H1 (cell line): ENCODE measurements at regions not wholly inside any gene's neighbourhood (a gene's known extent, or its start where the extent isn't known, plus 50 kb on each side); places are given as distances from the start of the nearest gene placed in this dataset.

Experiments used
- CTCF ChIA-PET: fragments of 300-600 bp; sonication (Branson Sonifier 250); formaldehyde crosslinking; loops from one replicate; lab custom pipeline; 2021; ENCODE audit not compliant: partially characterized antibody; lab: Charles Lee
- POLR2A ChIA-PET: fragments of 300-600 bp; sonication (Branson Sonifier 250); formaldehyde crosslinking; loops from one replicate; lab custom pipeline; 2021; ENCODE audit warnings: inconsistent platforms; ENCODE audit not compliant: partially characterized antibody; lab: Charles Lee
- DNase-seq, 2 experiments: peaks; one replicate each; pipeline versions ENCODE4 v3.0.0 to v3.0.0-alpha.2; 2010 to 2022; ENCODE audit warnings: low spot score in 2 of 2, low read depth in 1 of 2, mixed read lengths in 1 of 2
- FAIRE-seq: peaks from 2 replicates; lab custom pipeline; 2011; peaks lifted over from hg19 to GRCh38; lab: Jason Lieb, UNC
- H2AFZ ChIP-seq: 2 replicates; pipeline ENCODE4 v1.8.1; 2012; ENCODE audit warnings: low read length, inconsistent platforms
- H2AK5ac ChIP-seq: 2 replicates; pipeline ENCODE4 v1.6.1; 2013; ENCODE audit warnings: low read depth, low read length
- H2BK120ac ChIP-seq: replicated peaks from 2 replicates; pipeline ENCODE3; 2013; ENCODE audit warnings: low read depth, low read length, inconsistent platforms
- H2BK12ac ChIP-seq: 2 replicates; pipeline ENCODE4 v1.6.1; 2013; ENCODE audit warnings: low read depth, low read length
- H2BK15ac ChIP-seq: 2 replicates; pipeline ENCODE4 v1.6.1; 2013; ENCODE audit warnings: low read length
- H2BK20ac ChIP-seq: 2 replicates; pipeline ENCODE4 v1.6.1; 2013; ENCODE audit warnings: low read length
- H2BK5ac ChIP-seq: 2 replicates; pipeline ENCODE4 v1.6.1; 2013; ENCODE audit warnings: low read depth, low read length
- H3K14ac ChIP-seq: 2 replicates; pipeline ENCODE4 v1.6.1; 2013; ENCODE audit warnings: inconsistent platforms; ENCODE audit not compliant: insufficient read length
- H3K18ac ChIP-seq: 2 replicates; pipeline ENCODE4 v1.6.1; 2013; ENCODE audit warnings: low read length; ENCODE audit errors: extremely low read depth
- H3K23ac ChIP-seq: 2 replicates; pipeline ENCODE4 v1.6.1; 2013; ENCODE audit warnings: inconsistent platforms; ENCODE audit not compliant: insufficient read length
- H3K23me2 ChIP-seq: 2 replicates; pipeline ENCODE4 v1.6.1; 2013; ENCODE audit warnings: low read depth, low read length
- H3K27ac ChIP-seq: 2 replicates; pipeline ENCODE4 v1.6.1; 2011; ENCODE audit warnings: low read depth, low read length, inconsistent platforms
- H3K27me3 ChIP-seq, 4 experiments: replicated peaks in 1 of 4; 1 replicate in 1 of 4; 2 replicates in 3 of 4; pipeline versions ENCODE4 v1.6.1 to v1.8.1; 2011 to 2013; ENCODE audit warnings: low read length in 3 of 4, mild to moderate bottlenecking in 3 of 4, inconsistent platforms in 2 of 4, mixed read lengths in 2 of 4, moderate library complexity in 1 of 4; ENCODE audit not compliant: control insufficient read depth in 3 of 4, insufficient read depth in 3 of 4; ENCODE audit errors: extremely low read depth in 1 of 4
- H3K36me3 ChIP-seq, 4 experiments: 2 replicates each; pipeline versions ENCODE4 v1.6.1 to v1.8.1; 2011 to 2013; ENCODE audit warnings: mild to moderate bottlenecking in 4 of 4, low read length in 3 of 4, moderate library complexity in 2 of 4, control low read depth in 1 of 4, inconsistent platforms in 1 of 4; ENCODE audit not compliant: insufficient read depth in 4 of 4, control insufficient read depth in 2 of 4
- H3K4ac ChIP-seq: replicated peaks from 2 replicates; pipeline ENCODE3; 2013; ENCODE audit warnings: low read length, low read depth, mixed read lengths, inconsistent platforms; ENCODE audit not compliant: insufficient read length
- H3K4me1 ChIP-seq, 4 experiments: replicated peaks in 1 of 4; 1 replicate in 1 of 4; 2 replicates in 3 of 4; pipeline versions ENCODE4 v1.6.1 to v1.8.1; 2011 to 2013; ENCODE audit warnings: low read length in 3 of 4, inconsistent platforms in 2 of 4, mixed read lengths in 1 of 4; ENCODE audit not compliant: insufficient read depth in 4 of 4, control insufficient read depth in 3 of 4
- H3K4me2 ChIP-seq, 2 experiments: 2 replicates each; pipeline versions ENCODE4 v1.6.1 to v1.8.1; 2011 to 2013; ENCODE audit warnings: low read depth in 2 of 2, low read length in 2 of 2, control low read depth in 1 of 2, inconsistent platforms in 1 of 2, mild to moderate bottlenecking in 1 of 2; ENCODE audit not compliant: insufficient read depth in 1 of 2
- H3K4me3 ChIP-seq, 4 experiments: fragments of 200-600, 300-600 bp in 1 of 4; sonication (generic), shearing (Covaris generic), sonication (Bioruptor Twin) in 1 of 4; 2 replicates each; pipeline versions ENCODE4 v1.5.1 to v1.8.1; 2011 to 2016; ENCODE audit warnings: low read length in 4 of 4, low read depth in 3 of 4, control low read depth in 2 of 4, inconsistent platforms in 2 of 4, mild to moderate bottlenecking in 2 of 4, mixed read lengths in 1 of 4, moderate library complexity in 1 of 4; ENCODE audit not compliant: insufficient read depth in 2 of 4; ENCODE audit errors: extremely low read depth in 1 of 4
- H3K56ac ChIP-seq: replicated peaks from 2 replicates; pipeline ENCODE3; 2013; ENCODE audit warnings: low read depth, mild to moderate bottlenecking, mixed read lengths, low read length, inconsistent platforms; ENCODE audit not compliant: insufficient read length
- H3K79me1 ChIP-seq: 2 replicates; pipeline ENCODE4 v1.6.1; 2013; ENCODE audit warnings: low read depth, low read length, control low read depth
- H3K79me2 ChIP-seq, 2 experiments: 2 replicates each; pipeline versions ENCODE4 v1.6.1 to v1.8.1; 2012 to 2013; ENCODE audit warnings: low read length in 2 of 2, mild to moderate bottlenecking in 2 of 2, inconsistent platforms in 1 of 2; ENCODE audit not compliant: insufficient read depth in 2 of 2, control insufficient read depth in 1 of 2
- H3K9ac ChIP-seq, 4 experiments: replicated peaks in 1 of 4; 1 replicate in 1 of 4; 2 replicates in 3 of 4; pipeline versions ENCODE4 v1.6.1 to v1.8.1; 2011 to 2013; ENCODE audit warnings: low read depth in 3 of 4, low read length in 3 of 4, control low read depth in 2 of 4, mild to moderate bottlenecking in 2 of 4, moderate library complexity in 2 of 4, inconsistent platforms in 1 of 4; ENCODE audit errors: extremely low read depth in 1 of 4
- H3K9me3 ChIP-seq, 2 experiments: 2 replicates each; pipeline versions ENCODE4 v1.6.1 to v1.8.1; 2012 to 2013; ENCODE audit warnings: mild to moderate bottlenecking in 2 of 2, moderate library complexity in 2 of 2, control low read depth in 1 of 2, inconsistent platforms in 1 of 2, low read depth in 1 of 2, low read length in 1 of 2, mixed read lengths in 1 of 2; ENCODE audit not compliant: insufficient read depth in 2 of 2
- H4K20me1 ChIP-seq, 2 experiments: replicated peaks in 1 of 2; 2 replicates each; pipeline versions ENCODE3 to v1.8.1; 2011 to 2013; ENCODE audit warnings: inconsistent platforms in 2 of 2, low read length in 2 of 2, mild to moderate bottlenecking in 1 of 2; ENCODE audit not compliant: insufficient read depth in 2 of 2, control insufficient read depth in 1 of 2
- H4K5ac ChIP-seq: 2 replicates; pipeline ENCODE4 v1.6.1; 2013; ENCODE audit warnings: low read length, low read depth, mixed read lengths, inconsistent platforms; ENCODE audit not compliant: insufficient read length
- H4K8ac ChIP-seq: 2 replicates; pipeline ENCODE4 v1.8.0; 2013; ENCODE audit warnings: mild to moderate bottlenecking, moderate library complexity, low read length, inconsistent platforms; ENCODE audit not compliant: insufficient read depth; ENCODE audit errors: extremely low read depth
- H4K91ac ChIP-seq: replicated peaks from 2 replicates; pipeline ENCODE3; 2013; ENCODE audit warnings: low read length, mixed read lengths, inconsistent platforms; ENCODE audit not compliant: insufficient read length
- JUND ChIP-seq: IDR thresholded peaks from 2 replicates; pipeline ENCODE4 v1.6.1; 2011; ENCODE audit warnings: mild to moderate bottlenecking, improper control_type of control experiment, low read length
- NANOG ChIP-seq: IDR thresholded peaks from 2 replicates; pipeline ENCODE4 v1.6.1; 2011; ENCODE audit warnings: low read length, low read depth, mild to moderate bottlenecking, inconsistent platforms; ENCODE audit not compliant: insufficient read depth, poor library complexity, severe bottlenecking
- POLR2AphosphoS5 ChIP-seq: IDR thresholded peaks from 2 replicates; pipeline ENCODE4 v1.6.1; 2011; ENCODE audit warnings: low read depth, low read length
- POU5F1 ChIP-seq: IDR thresholded peaks from 2 replicates; pipeline ENCODE4 v1.6.1; 2011; ENCODE audit warnings: low read depth, mild to moderate bottlenecking, low read length, moderate library complexity
- RBBP5 ChIP-seq: IDR thresholded peaks from 2 replicates; pipeline ENCODE4 v1.7.1; 2012; ENCODE audit warnings: low read depth, mild to moderate bottlenecking, inconsistent platforms, low read length, moderate library complexity, borderline replicate concordance
- TBP ChIP-seq: IDR thresholded peaks from 2 replicates; pipeline ENCODE4 v1.6.1; 2011; ENCODE audit warnings: low read depth, low read length, improper control_type of control experiment
- TEAD4 ChIP-seq: IDR thresholded peaks from 2 replicates; pipeline ENCODE4 v1.6.1; 2012; ENCODE audit warnings: low read depth, low read length, inconsistent platforms, mixed read lengths
- ZNF274 ChIP-seq: IDR thresholded peaks from 2 replicates; pipeline ENCODE4 v1.7.0; 2012; ENCODE audit warnings: low read length, borderline replicate concordance; ENCODE audit errors: extremely low read depth
- WGBS, 2 experiments: shearing (Covaris generic) in 1 of 2; methylation state at CpG; one replicate each; pipeline versions ENCODE4 v1.1.6 to v1.1.7; 2013 to 2015; ENCODE audit warnings: low lambda C conversion rate in 2 of 2, mixed read lengths in 2 of 2, inconsistent platforms in 1 of 2, low coverage in 1 of 2, missing lambda C conversion rate in 1 of 2; ENCODE audit not compliant: insufficient replicate concordance in 2 of 2, insufficient coverage in 1 of 2, insufficient read length in 1 of 2; ENCODE audit errors: extremely low coverage in 1 of 2, missing lambda C conversion rate in 1 of 2; 5-methylcytosine and 5-hydroxymethylcytosine counted together
- TF ChIP-seq, protein P1 (sequence below): IDR thresholded peaks from 2 replicates; pipeline ENCODE4 v1.6.1; 2011; ENCODE audit warnings: low read depth, mild to moderate bottlenecking, low read length; ENCODE audit not compliant: insufficient read depth

DNA sequence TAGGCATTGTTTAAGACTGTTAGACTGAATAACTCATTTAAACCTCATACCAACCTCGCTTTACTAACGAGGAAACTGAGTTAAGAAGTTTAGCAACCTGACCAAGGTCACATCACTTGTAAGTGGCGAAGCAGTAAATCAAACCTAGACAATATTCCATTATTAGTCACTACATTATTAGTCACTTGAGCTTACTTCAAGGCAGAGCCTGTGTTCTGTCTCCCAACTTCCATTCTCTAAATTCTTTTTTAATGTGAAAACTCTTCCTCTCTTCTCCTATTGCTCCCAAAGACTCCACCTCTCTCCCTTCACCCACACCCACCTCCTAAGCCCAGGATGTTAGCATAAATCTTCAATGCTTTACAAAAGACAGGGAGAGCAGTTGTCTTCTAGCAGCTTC is 156.5 kb downstream of the ARL6IP6 start:
- Histone ChIP-seq H3K4me3 (no peak overlapping the region), H3K4me1 (no peaks in the 10 kb centered on the region; a peak in 1 of 7 replicates), H3K79me2 (no peaks in the 10 kb centered on the region), H2BK120ac (no peak overlapping the region), H3K18ac (no peak overlapping the region), H3K27ac (no peak overlapping the region), H2BK15ac (no peak overlapping the region), H3K23me2 (no peaks in the 10 kb centered on the region), H4K5ac (no peak overlapping the region), H3K79me1 (no peaks in the 10 kb centered on the region), H4K20me1 (no peaks in the 10 kb centered on the region), H3K9ac (no peak overlapping the region), H2AK5ac (no peak overlapping the region), H3K4ac (no peak overlapping the region), H2BK20ac (no peak overlapping the region), H3K36me3 (no peaks in the 10 kb centered on the region), H2AFZ (no peak overlapping the region; the same call in 1 of the 2 replicates), H4K91ac (no peak overlapping the region), H3K23ac (no peak overlapping the region), H3K14ac (no peak overlapping the region), H3K9me3 (no peaks in the 10 kb centered on the region), H4K8ac (no peak overlapping the region), H3K4me2 (no peak overlapping the region), H3K27me3 (no peaks in the 10 kb centered on the region), H2BK12ac (no peak overlapping the region), H3K56ac (no peak overlapping the region), H2BK5ac (no peak overlapping the region)
- no peak for FAIRE-seq
- ChIA-PET POLR2A (no interaction called here), CTCF (interaction anchor here (1.0 to 4.9 kb wide), 3 partner anchors 13 to 51 kb away, joined by 4 to 48 read pairs (median 5); no protein-coding TSS in a partner anchor)
- TF ChIP-seq POLR2AphosphoS5 (no peak), NANOG (no peak), POU5F1 (no peak), TBP (no peak), ZNF274 (no peak), JUND (no peak), RBBP5 (no peak), TEAD4 (no peak)
- TF ChIP-seq, protein P1, sequence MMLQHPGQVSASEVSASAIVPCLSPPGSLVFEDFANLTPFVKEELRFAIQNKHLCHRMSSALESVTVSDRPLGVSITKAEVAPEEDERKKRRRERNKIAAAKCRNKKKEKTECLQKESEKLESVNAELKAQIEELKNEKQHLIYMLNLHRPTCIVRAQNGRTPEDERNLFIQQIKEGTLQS = no peak
- 93% methylated on average over 3 of the region's 3 CpGs; no CpG with 5 or more reads in 1 of the 2 experiments for WGBS, 2 experiments
- DNase-seq = no peak
